BLaER1 treated with 17β-estradiol and CSF1 and Interleukin-3, amounts not matched to agents 10 nM and 100 nM (cell line): ENCODE measurements at regions not wholly inside any gene's neighbourhood (a gene's known extent, or its start where the extent isn't known, plus 50 kb on each side); places are given as distances from the start of the nearest gene placed in this dataset.
A peak's percentile ranks its signal among the peaks of the same experiment; 100 is the strongest.

Experiments used
- H3K27ac ChIP-seq, 11 experiments: shearing (Covaris generic); formaldehyde crosslinking; 2 replicates each; pipeline ENCODE4 v1.8.1; 2022
- H3K27me3 ChIP-seq, 11 experiments: shearing (Covaris generic); formaldehyde crosslinking; 2 replicates each; pipeline ENCODE4 v1.8.1; 2022
- H3K36me3 ChIP-seq, 11 experiments: shearing (Covaris generic); formaldehyde crosslinking; 2 replicates each; pipeline ENCODE4 v1.8.1; 2022
- H3K4me1 ChIP-seq, 10 experiments: shearing (Covaris generic); formaldehyde crosslinking; 2 replicates each; pipeline ENCODE4 v1.8.1; 2022
- H3K4me2 ChIP-seq, 11 experiments: shearing (Covaris generic); formaldehyde crosslinking; 2 replicates each; pipeline ENCODE4 v1.8.1; 2022
- H3K4me3 ChIP-seq, 10 experiments: shearing (Covaris generic); formaldehyde crosslinking; 2 replicates each; pipeline ENCODE4 v1.8.1; 2022
- H3K9ac ChIP-seq, 11 experiments: shearing (Covaris generic); formaldehyde crosslinking; 2 replicates each; pipeline ENCODE4 v1.8.1; 2022
- H3K9me3 ChIP-seq, 11 experiments: shearing (Covaris generic); formaldehyde crosslinking; replicated peaks in 1 of 11; 2 replicates each; pipeline ENCODE4 v1.8.1; 2022
- H4K20me1 ChIP-seq, 11 experiments: shearing (Covaris generic); formaldehyde crosslinking; 2 replicates each; pipeline ENCODE4 v1.8.1; 2022
- Cebpa-rat ChIP-seq, 11 experiments: shearing (Covaris generic); IDR thresholded peaks; 2 replicates each; pipeline ENCODE4 v1.8.1; 2022

- H3K4me3 ChIP-seq: no peak overlapping the region
- H4K20me1 ChIP-seq: no peaks in the 10 kb centered on the region
- H3K9ac ChIP-seq: no peak overlapping the region
- H3K9me3 ChIP-seq: no peaks in the 10 kb centered on the region
- H3K4me1 ChIP-seq: peaks cover 15 to 35% (median 24%) of the 10 kb centered on the region in 10 experiments
- peaks cover 0 to 15% (median 8%) of the 10 kb centered on the region in 11 experiments; a peak in 16 of 22 replicates for H3K27me3 ChIP-seq
- no peak for TF ChIP-seq Cebpa-rat (IDR thresholded peaks at IDR 0.05)
- H3K4me2 ChIP-seq: 0 out of 22 replicates have a peak overlapping the region, but pooled peaks of 1 of the 11 experiments have one; percentile 6
- no peaks in the 10 kb centered on the region for H3K36me3 ChIP-seq
- no peak overlapping the region for H3K27ac ChIP-seq
Measured at GRCh38 chr3:107428051-107428858, 51.0 kb downstream of the CCDC54 start.

GRCh38 chr3:107429320-107430181, 52.3 kb downstream of the CCDC54 start:
- Histone ChIP-seq H3K36me3 (no peaks in the 10 kb centered on the region), H3K4me2 (peak overlapping the region in 4 of 11 experiments; percentile 88 to 96 (median 94); a peak in 3 of 22 replicates), H4K20me1 (no peaks in the 10 kb centered on the region), H3K4me3 (no peak overlapping the region), H3K4me1 (peaks cover 15 to 35% (median 24%) of the 10 kb centered on the region in 10 experiments), H3K9ac (no peak overlapping the region), H3K9me3 (no peaks in the 10 kb centered on the region), H3K27me3 (peaks cover 0 to 15% (median 8%) of the 10 kb centered on the region in 11 experiments; a peak in 16 of 22 replicates), H3K27ac (no peak overlapping the region)
- no peak for TF ChIP-seq Cebpa-rat (IDR thresholded peaks at IDR 0.05)

GRCh38 chr3:107430214-107430995, 53.2 kb downstream of the CCDC54 start:
- TF ChIP-seq Cebpa-rat (IDR thresholded peaks at IDR 0.05): no peak
- Histone ChIP-seq H3K4me1 (peaks cover 15 to 27% (median 20%) of the 10 kb centered on the region in 10 experiments), H3K27me3 (peaks cover 0 to 15% (median 8%) of the 10 kb centered on the region in 11 experiments; a peak in 16 of 22 replicates), H3K9me3 (no peaks in the 10 kb centered on the region), H3K4me2 (peak overlapping the region; percentile 88 to 100 (median 97)), H3K27ac (peak overlapping the region in 3 of 11 experiments; percentile 88 to 95 (median 90); a peak in 4 of 22 replicates), H3K36me3 (no peaks in the 10 kb centered on the region), H4K20me1 (no peaks in the 10 kb centered on the region), H3K9ac (peak overlapping the region; percentile 83 to 94 (median 90); a peak in 16 of 22 replicates), H3K4me3 (peak overlapping the region; percentile 74 to 91 (median 83))

- peak overlapping the region; percentile 88 to 100 (median 97) for H3K4me2 ChIP-seq
- peak overlapping the region; percentile 76 to 95 (median 89); a peak in 21 of 22 replicates for H3K27ac ChIP-seq
- H3K9me3 ChIP-seq: no peaks in the 10 kb centered on the region
- H3K36me3 ChIP-seq: no peaks in the 10 kb centered on the region
- no peaks in the 10 kb centered on the region for H4K20me1 ChIP-seq
- peak overlapping the region; percentile 83 to 94 (median 90) for H3K9ac ChIP-seq
- H3K4me3 ChIP-seq: peak overlapping the region; percentile 74 to 91 (median 83)
- peaks cover 0 to 15% (median 8%) of the 10 kb centered on the region in 11 experiments; a peak in 16 of 22 replicates for H3K27me3 ChIP-seq
- H3K4me1 ChIP-seq: peaks cover 14 to 23% (median 19%) of the 10 kb centered on the region in 10 experiments
- TF ChIP-seq Cebpa-rat (IDR thresholded peaks at IDR 0.05): no peak
Measured at GRCh38 chr3:107430996-107431245, 53.7 kb downstream of the CCDC54 start.

GRCh38 chr3:107431246-107432012, 54.2 kb downstream of the CCDC54 start:
- H3K9me3 ChIP-seq: no peaks in the 10 kb centered on the region
- no peaks in the 10 kb centered on the region for H3K36me3 ChIP-seq
- no peaks in the 10 kb centered on the region for H4K20me1 ChIP-seq
- peak overlapping the region; percentile 88 to 100 (median 97) for H3K4me2 ChIP-seq
- no peak for TF ChIP-seq Cebpa-rat (IDR thresholded peaks at IDR 0.05)
- peaks cover 0 to 15% (median 8%) of the 10 kb centered on the region in 11 experiments; a peak in 16 of 22 replicates for H3K27me3 ChIP-seq
- peak overlapping the region; percentile 74 to 91 (median 83) for H3K4me3 ChIP-seq
- H3K4me1 ChIP-seq: peaks cover 14 to 23% (median 19%) of the 10 kb centered on the region in 10 experiments
- H3K27ac ChIP-seq: peak overlapping the region; percentile 76 to 95 (median 89)
- H3K9ac ChIP-seq: peak overlapping the region; percentile 83 to 94 (median 90)

GRCh38 chr3:107432013-107432515, 54.8 kb downstream of the CCDC54 start:
- peaks cover 0 to 15% (median 8%) of the 10 kb centered on the region in 11 experiments; a peak in 16 of 22 replicates for H3K27me3 ChIP-seq
- TF ChIP-seq Cebpa-rat (IDR thresholded peaks at IDR 0.05): no peak
- peak overlapping the region; percentile 74 to 91 (median 83) for H3K4me3 ChIP-seq
- H3K9ac ChIP-seq: peak overlapping the region; percentile 83 to 94 (median 90)
- H3K9me3 ChIP-seq: no peaks in the 10 kb centered on the region
- no peaks in the 10 kb centered on the region for H3K36me3 ChIP-seq
- H4K20me1 ChIP-seq: no peaks in the 10 kb centered on the region
- peak overlapping the region; percentile 76 to 95 (median 89); a peak in 21 of 22 replicates for H3K27ac ChIP-seq
- peaks cover 14 to 23% (median 19%) of the 10 kb centered on the region in 10 experiments for H3K4me1 ChIP-seq
- peak overlapping the region; percentile 88 to 100 (median 97) for H3K4me2 ChIP-seq

- peak overlapping the region in 7 of 10 experiments; percentile 74 to 91 (median 84); a peak in 9 of 20 replicates for H3K4me3 ChIP-seq
Measured at GRCh38 chr3:107432646-107433045, 55.4 kb downstream of the CCDC54 start.

More at GRCh38 chr3:107432646-107433045, 55.4 kb downstream of the CCDC54 start:
- no peak overlapping the region for H3K27ac ChIP-seq
- no peaks in the 10 kb centered on the region for H3K36me3 ChIP-seq
- H3K4me1 ChIP-seq: peaks cover 14 to 23% (median 19%) of the 10 kb centered on the region in 10 experiments
- H4K20me1 ChIP-seq: no peaks in the 10 kb centered on the region
- peak overlapping the region; percentile 88 to 100 (median 97) for H3K4me2 ChIP-seq
- TF ChIP-seq Cebpa-rat (IDR thresholded peaks at IDR 0.05): no peak
- H3K9me3 ChIP-seq: no peaks in the 10 kb centered on the region
- H3K9ac ChIP-seq: no peak overlapping the region
- H3K27me3 ChIP-seq: peaks cover 0 to 15% (median 8%) of the 10 kb centered on the region in 11 experiments; a peak in 16 of 22 replicates
